ENCODE measurements at regions not wholly inside any gene's neighbourhood (a gene's known extent, or its start where the extent isn't known, plus 50 kb on each side); places are given as distances from the start of the nearest gene placed in this dataset.

GRCh38 chr2:13104723-13105122 is 388.0 kb downstream of the TRIB2 start:
- no peak overlapping the region for H3K4me3 ChIP-seq
- DNase-seq (no peak), ATAC-seq (no peak)
- H3K27ac ChIP-seq = no peak overlapping the region
- H3K36me3 ChIP-seq (replicated peaks in 1 of 2; ENCODE audit: insufficient read depth in 1 of 2, low read depth in 2 of 2) = no peaks in the 10 kb centered on the region
- no peaks in the 10 kb centered on the region for H3K4me1 ChIP-seq
- H3K27me3 ChIP-seq = no peaks in the 10 kb centered on the region
- intact Hi-C loops (cut with DNase I) = no loop called here
- no peaks in the 10 kb centered on the region for H3K9me3 ChIP-seq
- TF ChIP-seq CTCF (IDR thresholded peaks at IDR 0.05) (no peak), POLR2A (IDR thresholded peaks at IDR 0.05) (no peak)

GRCh38 chr2:13106302-13106701 is 389.6 kb downstream of the TRIB2 start:
- no peaks in the 10 kb centered on the region for H3K9me3 ChIP-seq
- no peak overlapping the region for H3K4me3 ChIP-seq
- intact Hi-C loops (cut with DNase I) = no loop called here
- H3K36me3 ChIP-seq (replicated peaks in 1 of 2; ENCODE audit: insufficient read depth in 1 of 2, low read depth in 2 of 2) = no peaks in the 10 kb centered on the region
- no peak for DNase-seq
- no peak for TF ChIP-seq CTCF (IDR thresholded peaks at IDR 0.05)
- TF ChIP-seq POLR2A (IDR thresholded peaks at IDR 0.05) = no peak
- H3K4me1 ChIP-seq = no peaks in the 10 kb centered on the region
- no peaks in the 10 kb centered on the region for H3K27me3 ChIP-seq
- ATAC-seq = no peak
- no peak overlapping the region for H3K27ac ChIP-seq
- 33 to 37% methylated on average over 3 of the region's 3 CpGs for WGBS, 2 donors

- no peaks in the 10 kb centered on the region for H3K9me3 ChIP-seq
- intact Hi-C loops (cut with DNase I) = no loop called here
- WGBS, 2 donors = 70 to 78% methylated on average over 3 of the region's 3 CpGs
- no peak for ATAC-seq
- no peak overlapping the region for H3K27ac ChIP-seq
- TF ChIP-seq POLR2A (IDR thresholded peaks at IDR 0.05) (no peak), CTCF (IDR thresholded peaks at IDR 0.05) (no peak)
- no peaks in the 10 kb centered on the region for H3K36me3 ChIP-seq (replicated peaks in 1 of 2; ENCODE audit: insufficient read depth in 1 of 2, low read depth in 2 of 2)
- H3K4me3 ChIP-seq = no peak overlapping the region
- peaks cover 18% of the 10 kb centered on the region for H3K4me1 ChIP-seq
- no peak for DNase-seq
- no peaks in the 10 kb centered on the region for H3K27me3 ChIP-seq
Measured at GRCh38 chr2:13109516-13109915, 392.8 kb downstream of the TRIB2 start.

GRCh38 chr2:13110825-13111224 is 394.1 kb downstream of the TRIB2 start:
- no peak for TF ChIP-seq POLR2A (IDR thresholded peaks at IDR 0.05)
- no peak for TF ChIP-seq CTCF (IDR thresholded peaks at IDR 0.05)
- Histone ChIP-seq H3K9me3 (no peaks in the 10 kb centered on the region), H3K27ac (no peak overlapping the region), H3K36me3 (replicated peaks in 1 of 2; ENCODE audit: insufficient read depth in 1 of 2, low read depth in 2 of 2) (no peaks in the 10 kb centered on the region), H3K4me3 (no peak overlapping the region), H3K4me1 (peaks cover 21% of the 10 kb centered on the region), H3K27me3 (no peaks in the 10 kb centered on the region)
- DNase-seq (no peak), ATAC-seq (no peak)
- intact Hi-C loops (cut with DNase I) = no loop called here
- WGBS, 2 donors = 28 to 43% methylated on average over 3 of the region's 3 CpGs

GRCh38 chr2:13113002-13113401 is 396.3 kb downstream of the TRIB2 start:
- intact Hi-C loops (cut with DNase I) = no loop called here
- ATAC-seq (no peak), DNase-seq (no peak)
- Histone ChIP-seq H3K4me1 (peaks cover 21% of the 10 kb centered on the region), H3K4me3 (no peak overlapping the region), H3K27ac (no peak overlapping the region), H3K9me3 (no peaks in the 10 kb centered on the region), H3K27me3 (no peaks in the 10 kb centered on the region), H3K36me3 (replicated peaks in 1 of 2; ENCODE audit: insufficient read depth in 1 of 2, low read depth in 2 of 2) (no peaks in the 10 kb centered on the region)
- 34 to 42% methylated on average over 4 of the region's 4 CpGs for WGBS, 2 donors
- no peak for TF ChIP-seq POLR2A (IDR thresholded peaks at IDR 0.05)
- no peak for TF ChIP-seq CTCF (IDR thresholded peaks at IDR 0.05)

Data from body of pancreas (tissue), 4 donors.